Fibroblast of skin of scalp (primary cell): ENCODE measurements at regions not wholly inside any gene's neighbourhood (a gene's known extent, or its start where the extent isn't known, plus 50 kb on each side); places are given as distances from the start of the nearest gene placed in this dataset.
A peak's percentile ranks its signal among the peaks of the same experiment; 100 is the strongest.

ENCODE experiments used
- DNase-seq: peaks from one replicate; pipeline ENCODE4 v3.0.0-alpha.2; 2013

- DNase-seq, result no peak
These were observed 545.9 kb upstream of the BTBD3 start for GRCh38 chr20:11371831-11372230.

- DNase-seq, result peak; percentile 27
These were observed 544.6 kb upstream of the BTBD3 start for GRCh38 chr20:11372876-11373790.

GRCh38 chr20:11375335-11375734 lies 542.4 kb upstream of the BTBD3 start:
- DNase-seq, result no peak

- DNase-seq, result no peak
These were observed 541.7 kb upstream of the BTBD3 start for GRCh38 chr20:11375966-11376365.

- no peak for DNase-seq
These were observed 541.3 kb upstream of the BTBD3 start for GRCh38 chr20:11376420-11376819.

- DNase-seq, result peak; percentile 83
These were observed 540.7 kb upstream of the BTBD3 start for GRCh38 chr20:11376998-11377397.

- no peak for DNase-seq
These were observed 539.9 kb upstream of the BTBD3 start for GRCh38 chr20:11377761-11378160.

GRCh38 chr20:11378252-11378651 lies 539.4 kb upstream of the BTBD3 start:
- DNase-seq, result no peak

GRCh38 chr20:11379257-11380011 lies 538.3 kb upstream of the BTBD3 start:
- peak; percentile 78 for DNase-seq

GRCh38 chr20:11380283-11380682 lies 537.4 kb upstream of the BTBD3 start:
- no peak for DNase-seq

GRCh38 chr20:11387189-11387754 lies 530.4 kb upstream of the BTBD3 start:
- DNase-seq, result peak; percentile 72

- no peak for DNase-seq
These were observed 528.5 kb upstream of the BTBD3 start for GRCh38 chr20:11389186-11389585.

- DNase-seq, result no peak
These were observed 526.1 kb upstream of the BTBD3 start for GRCh38 chr20:11391591-11391990.

GRCh38 chr20:11394145-11394833 lies 523.4 kb upstream of the BTBD3 start:
- peak; percentile 84 for DNase-seq

GRCh38 chr20:11395581-11395980 lies 522.1 kb upstream of the BTBD3 start:
- DNase-seq, result no peak

GRCh38 chr20:11401988-11402387 lies 515.7 kb upstream of the BTBD3 start:
- no peak for DNase-seq

- DNase-seq, result peak; percentile 71
These were observed 514.0 kb upstream of the BTBD3 start for GRCh38 chr20:11403711-11404110.

- no peak for DNase-seq
These were observed 510.8 kb upstream of the BTBD3 start for GRCh38 chr20:11406877-11407276.

- no peak for DNase-seq
These were observed 508.1 kb upstream of the BTBD3 start for GRCh38 chr20:11409561-11409960.

- DNase-seq, result no peak
These were observed 505.9 kb upstream of the BTBD3 start for GRCh38 chr20:11411765-11412164.

- no peak for DNase-seq
These were observed 490.7 kb upstream of the BTBD3 start for GRCh38 chr20:11426948-11427347.

GRCh38 chr20:11429168-11429567 lies 488.5 kb upstream of the BTBD3 start:
- peak; percentile 49 for DNase-seq
